ENCODE measurements at regions not wholly inside any gene's neighbourhood (a gene's known extent, or its start where the extent isn't known, plus 50 kb on each side); places are given as distances from the start of the nearest gene placed in this dataset.
"Not testable (repeated sequence)": the region's sequence is repeated elsewhere in the genome, so short reads cannot be mapped to it uniquely, and the experiment has no call there.

DNA sequence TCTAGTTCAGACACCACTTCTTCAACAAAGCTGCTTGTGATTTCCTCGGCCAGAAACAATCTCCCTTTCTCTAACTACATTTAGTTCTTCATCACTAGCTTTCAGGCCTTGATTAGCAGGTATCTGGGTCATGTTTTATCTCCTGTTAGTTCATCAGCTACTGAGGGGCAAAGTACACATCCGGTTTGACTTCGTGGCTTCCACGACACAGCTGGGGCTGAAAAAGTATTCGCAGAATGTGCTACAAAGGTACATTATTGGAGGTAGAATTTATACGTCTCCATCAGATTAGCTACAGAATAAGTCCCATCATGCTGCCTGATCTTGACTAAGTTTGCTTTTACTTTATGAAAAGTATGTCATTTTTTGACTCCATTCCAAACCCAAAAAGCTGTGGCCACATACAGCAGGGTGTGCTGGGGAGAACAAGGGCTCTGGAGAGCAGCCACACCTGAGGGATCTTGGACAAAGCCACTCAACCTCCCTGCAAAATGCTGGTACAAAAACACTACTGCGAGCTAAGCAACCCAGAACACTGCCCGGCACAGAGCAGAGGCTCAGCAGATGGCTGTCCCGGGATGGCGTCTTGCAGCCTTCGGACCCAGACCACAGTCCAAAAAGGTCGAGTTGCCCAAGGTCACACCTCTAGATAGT is 158.9 kb upstream of the PRKX start:
- H3K9me3 ChIP-seq (replicated peaks); H3K27me3 ChIP-seq (replicated peaks); H3K27ac ChIP-seq; H3K4me3 ChIP-seq; H3K4me1 ChIP-seq (replicated peaks); DNase-seq (ENCODE audit: low read depth in 1 of 2, low spot score in 2 of 2); H3K36me3 ChIP-seq: not testable (repeated sequence)

DNA sequence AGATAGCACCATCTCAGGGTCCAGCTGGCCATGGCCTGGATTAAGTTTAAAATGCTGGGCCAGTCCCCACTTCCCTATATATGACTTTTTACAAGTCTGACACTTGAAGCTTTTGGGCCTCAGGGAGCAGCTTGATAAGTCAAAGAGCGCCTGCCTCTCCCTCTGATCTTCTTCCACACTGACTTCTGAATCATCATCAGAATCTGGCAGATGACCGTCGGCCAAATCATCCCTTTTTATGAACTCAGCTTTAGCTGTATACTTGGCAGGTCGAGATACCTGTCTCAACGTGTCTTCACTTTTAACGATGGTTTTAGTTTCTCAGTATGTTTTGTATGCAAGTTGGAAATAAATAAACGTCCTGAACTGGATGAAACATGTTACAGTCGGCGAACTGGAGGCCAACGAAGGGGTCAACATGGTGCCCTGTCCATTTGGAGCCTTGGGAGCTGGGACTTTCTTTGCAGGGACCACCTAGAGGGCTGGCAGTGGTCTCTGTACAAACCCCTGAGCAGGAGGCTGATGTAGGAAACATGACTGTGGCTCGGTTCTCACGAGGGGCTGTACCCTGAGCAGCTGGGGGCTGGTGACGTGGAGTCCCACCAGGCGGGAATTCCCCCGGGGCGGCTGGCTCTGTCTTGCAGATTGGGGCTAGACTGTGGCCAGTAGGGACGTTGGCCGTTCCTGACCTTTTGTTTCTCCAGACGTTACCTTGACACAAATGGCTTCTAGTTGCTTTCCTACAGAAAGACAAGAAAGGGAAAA is 153.8 kb upstream of the PRKX start:
- not testable (repeated sequence) for H3K9me3 ChIP-seq (replicated peaks); DNase-seq (ENCODE audit: low read depth in 1 of 2, low spot score in 2 of 2); H3K27me3 ChIP-seq (replicated peaks); H3K36me3 ChIP-seq; H3K27ac ChIP-seq; H3K4me3 ChIP-seq; H3K4me1 ChIP-seq (replicated peaks)

DNA sequence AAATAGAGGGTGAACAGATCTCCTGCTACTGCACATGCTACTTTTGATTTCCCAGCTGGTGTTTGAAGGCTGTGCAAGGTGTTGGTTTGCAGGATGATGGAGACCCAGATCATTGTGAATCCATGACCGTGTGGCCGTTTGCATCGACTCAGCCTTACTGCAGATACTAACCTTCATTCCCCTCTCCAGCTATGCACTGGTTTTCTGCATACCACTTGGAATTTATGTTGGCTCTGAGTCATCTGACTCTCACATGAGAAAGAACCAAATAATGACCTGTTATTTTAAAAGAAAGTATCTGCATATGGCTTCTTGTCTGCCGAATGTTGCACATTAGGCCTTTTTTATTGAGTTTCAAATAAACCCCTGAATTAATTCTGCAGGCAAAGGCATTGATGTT is 144.9 kb upstream of the PRKX start:
- H3K36me3 ChIP-seq; H3K27ac ChIP-seq; H3K9me3 ChIP-seq (replicated peaks); H3K27me3 ChIP-seq (replicated peaks); DNase-seq (ENCODE audit: low read depth in 1 of 2, low spot score in 2 of 2); H3K4me3 ChIP-seq; H3K4me1 ChIP-seq (replicated peaks): not testable (repeated sequence)

DNA sequence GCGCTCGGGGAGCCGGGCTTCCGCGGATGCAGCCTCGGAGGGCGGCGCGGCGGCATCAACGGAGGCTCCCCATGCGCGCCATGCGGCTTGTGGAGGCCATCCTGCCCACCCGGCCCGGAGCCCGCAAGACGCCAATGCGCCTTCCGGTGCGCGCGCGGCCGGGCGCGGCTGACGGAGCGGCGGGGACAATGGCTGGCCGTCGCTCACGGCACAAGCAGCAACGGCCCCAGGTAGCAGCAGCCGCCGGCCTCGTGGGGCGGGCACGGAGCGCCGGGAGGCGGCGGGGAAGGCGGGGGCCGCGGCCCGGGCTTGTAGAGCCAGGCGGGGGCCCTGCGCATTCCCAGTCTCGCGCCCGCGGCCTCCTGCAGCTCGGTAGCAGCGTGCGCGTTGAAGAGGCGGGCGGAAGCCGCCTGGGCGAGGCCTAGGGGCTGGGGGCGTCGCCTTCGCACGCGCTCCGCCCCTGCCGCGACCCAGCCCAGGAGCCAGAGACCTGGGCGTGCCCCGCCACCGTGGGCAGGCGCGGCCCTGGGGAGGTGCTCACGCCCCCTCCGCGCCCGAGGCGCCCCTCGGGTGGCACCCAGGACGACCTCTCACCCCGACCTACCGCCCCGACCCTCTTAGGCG is 130.2 kb upstream of the PRKX start:
- DNase-seq (ENCODE audit: low read depth in 1 of 2, low spot score in 2 of 2); H3K27ac ChIP-seq; H3K9me3 ChIP-seq (replicated peaks); H3K4me3 ChIP-seq; H3K36me3 ChIP-seq; H3K27me3 ChIP-seq (replicated peaks); H3K4me1 ChIP-seq (replicated peaks): not testable (repeated sequence)

DNA sequence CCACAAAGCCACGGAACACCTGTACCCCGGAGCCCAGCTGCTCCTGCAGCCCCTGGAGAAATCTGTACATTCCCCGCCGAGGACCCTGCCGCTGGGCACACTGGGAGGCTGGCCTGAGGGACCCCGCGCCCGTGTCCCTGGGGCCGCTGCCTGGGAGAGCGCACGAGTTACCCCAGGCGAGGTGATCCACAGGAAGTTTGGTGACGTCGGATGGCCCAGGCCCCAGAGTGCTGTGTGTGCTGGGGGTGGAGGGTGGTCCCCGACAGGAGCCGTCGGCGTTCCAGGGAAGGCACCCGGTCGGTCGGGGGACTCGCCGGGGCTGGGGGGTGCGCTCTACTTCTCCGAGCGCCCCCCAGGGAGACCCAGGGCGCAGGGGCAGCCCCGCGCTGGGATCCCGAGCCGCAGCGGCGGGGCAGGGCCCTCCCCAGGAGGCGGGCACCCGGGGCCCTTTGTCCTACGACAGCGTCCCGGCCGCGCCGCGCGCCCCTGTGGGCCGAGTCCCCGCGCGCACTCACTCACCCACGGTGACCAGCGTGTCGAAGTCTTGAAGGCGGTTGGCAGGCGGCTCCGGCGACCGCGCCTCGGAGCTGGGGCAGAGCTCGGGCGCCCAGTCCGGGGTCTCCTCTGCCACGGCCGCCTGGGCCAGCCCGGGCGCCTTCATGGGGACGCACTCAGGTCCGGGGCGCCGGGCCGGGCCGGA is 129.5 kb upstream of the PRKX start:
- not testable (repeated sequence) for H3K9me3 ChIP-seq (replicated peaks); DNase-seq (ENCODE audit: low read depth in 1 of 2, low spot score in 2 of 2); H3K4me3 ChIP-seq; H3K27me3 ChIP-seq (replicated peaks); H3K27ac ChIP-seq; H3K36me3 ChIP-seq; H3K4me1 ChIP-seq (replicated peaks)

DNA sequence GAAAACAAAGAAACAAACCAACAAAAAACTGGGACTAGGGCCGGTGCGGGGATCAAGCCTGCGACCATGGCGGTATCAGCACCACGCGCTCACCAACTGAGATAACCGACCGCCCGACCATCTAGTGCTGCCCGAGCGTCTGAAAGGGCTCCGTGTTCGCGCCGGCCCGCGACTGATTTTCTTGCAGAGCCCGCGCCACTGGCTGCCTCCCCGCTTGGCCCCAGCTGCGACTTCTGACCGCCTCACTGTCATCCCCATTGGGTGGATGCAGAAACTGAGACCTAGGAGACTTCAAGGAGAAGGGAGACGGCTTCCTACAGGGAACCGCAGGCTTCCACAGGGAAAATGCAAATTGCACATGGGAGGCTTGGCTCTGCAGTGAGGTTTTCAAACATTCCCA is 125.3 kb upstream of the PRKX start:
- H3K4me3 ChIP-seq; H3K27ac ChIP-seq; H3K9me3 ChIP-seq (replicated peaks); H3K27me3 ChIP-seq (replicated peaks); DNase-seq (ENCODE audit: low read depth in 1 of 2, low spot score in 2 of 2); H3K36me3 ChIP-seq; H3K4me1 ChIP-seq (replicated peaks): not testable (repeated sequence)

DNA sequence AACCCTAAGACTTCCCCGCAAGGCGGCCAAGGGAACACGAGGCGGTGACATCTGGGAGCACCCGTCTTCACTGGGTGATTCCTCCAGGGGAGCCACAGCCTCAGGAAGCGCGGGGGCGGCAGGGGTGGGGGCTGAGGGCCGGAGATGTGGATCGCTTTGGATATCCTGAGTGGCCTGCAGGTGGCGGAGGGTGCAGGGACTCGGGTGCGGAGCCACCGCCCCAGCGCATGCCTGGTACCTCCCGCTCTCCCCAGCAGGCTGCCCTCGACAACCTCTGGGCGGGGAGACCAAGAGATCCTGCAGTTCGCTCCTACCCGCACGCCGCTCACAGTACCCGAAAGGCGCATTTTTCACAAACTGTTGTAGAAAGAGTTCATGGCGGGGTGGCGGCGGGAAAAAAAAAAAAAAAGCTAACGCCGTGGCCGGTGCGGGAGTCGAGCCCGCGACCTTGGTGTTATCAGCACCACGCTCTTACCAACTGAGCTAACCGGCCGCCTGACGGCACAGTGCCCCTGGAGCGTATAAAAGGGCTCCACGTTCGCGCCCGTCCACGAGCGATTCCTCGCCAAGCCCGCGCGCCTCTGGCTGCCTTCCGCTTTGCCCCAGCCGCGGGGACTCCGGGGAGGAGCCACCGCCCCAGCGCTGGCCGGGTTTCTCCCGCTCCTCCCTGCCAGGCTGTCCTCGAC is 124.7 kb upstream of the PRKX start:
- H3K36me3 ChIP-seq; DNase-seq (ENCODE audit: low read depth in 1 of 2, low spot score in 2 of 2); H3K27ac ChIP-seq; H3K4me1 ChIP-seq (replicated peaks); H3K9me3 ChIP-seq (replicated peaks); H3K4me3 ChIP-seq; H3K27me3 ChIP-seq (replicated peaks): not testable (repeated sequence)

DNA sequence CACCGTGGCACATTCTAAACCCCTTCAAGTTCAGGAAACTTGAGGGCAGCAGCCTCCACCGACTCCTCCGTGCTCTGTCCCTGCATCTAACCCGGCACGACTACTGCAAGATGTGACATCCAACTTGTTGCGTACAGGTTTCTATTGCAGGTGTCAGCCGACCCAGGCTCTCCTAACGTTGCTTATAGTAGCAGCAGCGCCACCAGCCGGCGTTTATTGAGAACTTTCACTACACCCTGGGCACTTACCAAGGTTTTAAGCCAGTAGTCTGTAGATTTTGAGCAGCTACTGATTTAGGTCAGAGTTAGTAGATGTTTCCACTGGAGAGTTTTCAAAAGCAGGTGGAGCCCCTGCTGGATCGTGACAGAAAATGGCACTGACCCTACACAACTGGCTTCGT is 123.8 kb upstream of the PRKX start:
- not testable (repeated sequence) for H3K36me3 ChIP-seq; H3K27ac ChIP-seq; H3K27me3 ChIP-seq (replicated peaks); H3K4me3 ChIP-seq; DNase-seq (ENCODE audit: low read depth in 1 of 2, low spot score in 2 of 2); H3K9me3 ChIP-seq (replicated peaks); H3K4me1 ChIP-seq (replicated peaks)

DNA sequence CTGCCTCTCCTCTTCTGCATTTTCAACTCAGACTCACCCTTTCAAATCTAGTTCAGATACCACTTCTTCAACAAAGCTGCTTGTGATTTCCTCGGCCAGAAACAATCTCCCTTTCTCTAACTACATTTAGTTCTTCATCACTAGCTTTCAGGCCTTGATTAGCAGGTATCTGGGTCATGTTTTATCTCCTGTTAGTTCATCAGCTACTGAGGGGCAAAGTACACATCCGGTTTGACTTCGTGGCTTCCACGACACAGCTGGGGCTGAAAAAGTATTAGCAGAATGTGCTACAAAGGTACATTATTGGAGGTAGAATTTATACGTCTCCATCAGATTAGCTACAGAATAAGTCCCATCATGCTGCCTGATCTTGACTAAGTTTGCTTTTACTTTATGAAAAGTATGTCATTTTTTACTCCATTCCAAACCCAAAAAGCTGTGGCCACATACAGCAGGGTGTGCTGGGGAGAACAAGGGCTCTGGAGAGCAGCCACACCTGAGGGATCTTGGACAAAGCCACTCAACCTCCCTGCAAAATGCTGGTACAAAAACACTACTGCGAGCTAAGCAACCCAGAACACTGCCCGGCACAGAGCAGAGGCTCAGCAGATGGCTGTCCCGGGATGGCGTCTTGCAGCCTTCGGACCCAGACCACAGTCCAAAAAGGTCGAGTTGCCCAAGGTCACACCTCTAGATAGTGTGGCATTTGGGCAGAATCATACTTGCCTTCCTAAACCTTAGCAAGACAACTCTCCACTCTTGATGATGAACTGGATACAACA is 120.5 kb upstream of the PRKX start:
- not testable (repeated sequence) for H3K9me3 ChIP-seq (replicated peaks); H3K36me3 ChIP-seq; H3K27ac ChIP-seq; H3K4me3 ChIP-seq; H3K27me3 ChIP-seq (replicated peaks); DNase-seq (ENCODE audit: low read depth in 1 of 2, low spot score in 2 of 2); H3K4me1 ChIP-seq (replicated peaks)

DNA sequence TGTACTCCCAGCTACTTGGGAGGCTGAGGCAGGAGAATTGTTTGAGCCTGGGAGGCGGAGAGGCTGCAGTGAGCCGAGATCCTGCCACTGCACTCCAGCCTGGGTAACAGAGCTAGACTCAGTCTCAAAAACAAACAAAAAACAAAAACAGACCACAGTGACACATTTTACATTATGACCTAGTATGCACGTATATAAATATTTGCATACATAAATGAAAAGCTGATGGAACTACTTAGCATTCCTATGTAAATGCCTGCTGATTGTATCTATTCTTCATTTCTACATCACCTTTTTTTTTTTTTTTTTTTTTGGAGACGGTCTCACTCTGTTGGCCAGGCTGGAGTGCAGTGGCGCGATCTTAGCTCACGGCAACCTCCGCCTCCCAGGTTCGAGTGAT is 116.6 kb upstream of the PRKX start:
- H3K27me3 ChIP-seq (replicated peaks); H3K9me3 ChIP-seq (replicated peaks); H3K4me3 ChIP-seq; H3K27ac ChIP-seq; DNase-seq (ENCODE audit: low read depth in 1 of 2, low spot score in 2 of 2); H3K4me1 ChIP-seq (replicated peaks); H3K36me3 ChIP-seq: not testable (repeated sequence)

DNA sequence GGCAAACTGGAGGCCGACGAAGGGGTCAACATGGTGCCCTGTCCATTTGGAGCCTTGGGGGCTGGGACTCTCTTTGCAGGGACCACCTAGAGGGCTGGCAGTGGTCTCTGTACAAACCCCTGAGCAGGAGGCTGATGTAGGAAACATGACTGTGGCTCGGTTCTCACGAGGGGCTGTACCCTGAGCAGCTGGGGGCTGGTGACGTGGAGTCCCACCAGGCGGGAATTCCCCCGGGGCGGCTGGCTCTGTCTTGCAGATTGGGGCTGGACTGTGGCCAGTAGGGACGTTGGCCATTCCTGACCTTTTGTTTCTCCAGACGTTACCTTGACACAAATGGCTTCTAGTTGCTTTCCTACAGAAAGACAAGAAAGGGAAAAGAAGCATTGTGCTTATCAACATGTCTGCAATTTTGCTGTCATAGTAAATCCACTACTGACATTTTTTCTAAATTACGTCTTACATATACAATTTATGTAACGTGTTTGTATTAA is 115.6 kb upstream of the PRKX start:
- not testable (repeated sequence) for H3K4me1 ChIP-seq (replicated peaks); H3K9me3 ChIP-seq (replicated peaks); H3K4me3 ChIP-seq; H3K27ac ChIP-seq; H3K36me3 ChIP-seq; DNase-seq (ENCODE audit: low read depth in 1 of 2, low spot score in 2 of 2); H3K27me3 ChIP-seq (replicated peaks)

DNA sequence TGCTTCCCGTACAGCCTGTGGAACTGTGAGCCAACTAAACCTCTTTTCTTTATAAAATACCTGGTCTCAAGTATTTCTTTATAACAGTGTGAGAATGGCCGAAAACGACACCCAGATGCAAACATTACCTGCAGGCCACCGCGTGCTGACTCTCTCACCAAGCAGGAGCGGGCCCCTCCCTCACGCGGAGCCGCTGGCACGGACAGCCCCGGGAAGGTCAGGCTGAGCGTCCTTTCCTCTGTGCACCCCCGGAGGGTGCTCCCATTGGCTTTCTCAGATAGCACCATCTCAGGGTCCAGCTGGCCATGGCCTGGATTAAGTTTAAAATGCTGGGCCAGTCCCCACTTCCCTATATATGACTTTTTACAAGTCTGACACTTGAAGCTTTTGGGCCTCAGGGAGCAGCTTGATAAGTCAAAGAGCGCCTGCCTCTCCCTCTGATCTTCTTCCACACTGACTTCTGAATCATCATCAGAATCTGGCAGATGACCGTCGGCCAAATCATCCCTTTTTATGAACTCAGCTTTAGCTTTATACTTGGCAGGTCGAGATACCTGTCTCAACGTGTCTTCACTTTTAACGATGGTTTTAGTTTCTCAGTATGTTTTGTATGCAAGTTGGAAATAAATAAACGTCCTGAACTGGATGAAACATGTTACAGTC is 115.1 kb upstream of the PRKX start:
- not testable (repeated sequence) for H3K27me3 ChIP-seq (replicated peaks); DNase-seq (ENCODE audit: low read depth in 1 of 2, low spot score in 2 of 2); H3K9me3 ChIP-seq (replicated peaks); H3K36me3 ChIP-seq; H3K27ac ChIP-seq; H3K4me3 ChIP-seq; H3K4me1 ChIP-seq (replicated peaks)

DNA sequence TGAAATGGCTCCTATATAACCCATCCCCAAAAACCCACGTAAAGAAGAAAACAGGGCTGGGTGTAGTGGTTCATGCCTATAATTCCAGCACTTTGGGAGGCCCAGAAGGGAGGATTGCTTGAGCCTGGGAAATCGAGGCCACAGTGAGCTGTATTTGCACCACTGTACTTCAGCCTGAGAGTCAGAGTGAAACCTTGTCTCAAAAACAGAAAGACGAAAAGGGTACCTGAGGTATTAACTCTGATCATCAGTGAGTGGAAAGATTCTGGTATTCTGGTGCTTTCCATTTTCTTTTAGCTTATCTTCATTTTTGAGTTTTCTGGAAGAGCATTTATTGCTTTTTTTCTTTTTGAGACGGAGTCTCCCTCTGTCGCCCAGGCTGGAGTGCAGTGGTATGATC is 110.6 kb upstream of the PRKX start:
- H3K9me3 ChIP-seq (replicated peaks); H3K27me3 ChIP-seq (replicated peaks); H3K36me3 ChIP-seq; H3K4me3 ChIP-seq; DNase-seq (ENCODE audit: low read depth in 1 of 2, low spot score in 2 of 2); H3K4me1 ChIP-seq (replicated peaks); H3K27ac ChIP-seq: not testable (repeated sequence)

All from SJSA1 (cell line).